MM.1S (cell line): ENCODE measurements at regions not wholly inside any gene's neighbourhood (a gene's known extent, or its start where the extent isn't known, plus 50 kb on each side); places are given as distances from the start of the nearest gene placed in this dataset.

Experiments
- DNase-seq: peaks from one replicate; pipeline ENCODE4 v3.0.0-alpha.2; 2015
- H2AFZ ChIP-seq: fragments of 300-600 bp; sonication (generic); 2 replicates; pipeline ENCODE4 v1.6.0; 2016; ENCODE audit warnings: antibody characterized with exemption, low read length
- H3F3A ChIP-seq: fragments of 300-600 bp; sonication (generic); 2 replicates; pipeline ENCODE4 v1.6.1; 2016; ENCODE audit warnings: mild to moderate bottlenecking, antibody characterized with exemption, low read length, moderate library complexity, mixed read lengths; ENCODE audit not compliant: insufficient read depth
- H3K27ac ChIP-seq: fragments of 300-600 bp; sonication (generic); 2 replicates; pipeline ENCODE4 v1.5.1; 2016; ENCODE audit warnings: mild to moderate bottlenecking, low read length
- H3K27me3 ChIP-seq: fragments of 300-600 bp; sonication (generic); replicated peaks from 2 replicates; pipeline ENCODE4 v1.6.0; 2016; ENCODE audit warnings: low read length; ENCODE audit not compliant: insufficient read depth
- H3K36me3 ChIP-seq: fragments of 300-600 bp; sonication (generic); replicated peaks from 2 replicates; pipeline ENCODE4 v1.6.1; 2016; ENCODE audit warnings: mild to moderate bottlenecking, low read length, mixed read lengths; ENCODE audit not compliant: insufficient read depth
- H3K4me1 ChIP-seq: fragments of 300-600 bp; sonication (generic); 2 replicates; pipeline ENCODE4 v1.6.1; 2016; ENCODE audit warnings: low read length, mixed read lengths
- H3K4me2 ChIP-seq: fragments of 300-600 bp; sonication (generic); 2 replicates; pipeline ENCODE4 v1.6.0; 2016; ENCODE audit warnings: low read depth, low read length
- H3K4me3 ChIP-seq: fragments of 300-600 bp; sonication (generic); 2 replicates; pipeline ENCODE4 v1.5.1; 2016; ENCODE audit warnings: low read length, mixed read lengths
- H3K79me2 ChIP-seq: fragments of 300-600 bp; sonication (generic); 2 replicates; pipeline ENCODE4 v1.6.1; 2016; ENCODE audit warnings: mixed run types, low read length, mixed read lengths
- H3K9ac ChIP-seq: fragments of 300-600 bp; sonication (generic); 2 replicates; pipeline ENCODE4 v1.6.1; 2016; ENCODE audit warnings: low read length, mixed read lengths
- H3K9me2 ChIP-seq: fragments of 300-600 bp; sonication (generic); replicated peaks from 2 replicates; pipeline ENCODE4 v1.6.1; 2016; ENCODE audit warnings: mild to moderate bottlenecking, low read length, mixed read lengths; ENCODE audit not compliant: insufficient read depth
- H3K9me3 ChIP-seq: fragments of 300-600 bp; sonication (generic); replicated peaks from 2 replicates; pipeline ENCODE4 v1.6.1; 2016; ENCODE audit warnings: mild to moderate bottlenecking, low read length, mixed read lengths; ENCODE audit not compliant: insufficient read depth
- H4K20me1 ChIP-seq: fragments of 300-600 bp; sonication (generic); 2 replicates; pipeline ENCODE4 v1.6.1; 2016; ENCODE audit warnings: mild to moderate bottlenecking, low read length, moderate library complexity, mixed read lengths; ENCODE audit not compliant: insufficient read depth
- CTCF ChIP-seq: fragments of 300-600 bp; sonication (generic); IDR thresholded peaks from 2 replicates; pipeline ENCODE4 v1.5.1; 2016; ENCODE audit warnings: antibody characterized with exemption, low read length, mixed read lengths
- EZH2 ChIP-seq: fragments of 300-600 bp; sonication (generic); optimal IDR thresholded peaks from 2 replicates; pipeline ENCODE3; 2017; ENCODE audit warnings: low read depth, mild to moderate bottlenecking, antibody characterized with exemption, low read length, mixed read lengths
- EZH2phosphoT487 ChIP-seq: fragments of 300-600 bp; sonication (generic); IDR thresholded peaks from 2 replicates; pipeline ENCODE4 v1.6.1; 2018; ENCODE audit warnings: antibody characterized with exemption, low read length

DNA sequence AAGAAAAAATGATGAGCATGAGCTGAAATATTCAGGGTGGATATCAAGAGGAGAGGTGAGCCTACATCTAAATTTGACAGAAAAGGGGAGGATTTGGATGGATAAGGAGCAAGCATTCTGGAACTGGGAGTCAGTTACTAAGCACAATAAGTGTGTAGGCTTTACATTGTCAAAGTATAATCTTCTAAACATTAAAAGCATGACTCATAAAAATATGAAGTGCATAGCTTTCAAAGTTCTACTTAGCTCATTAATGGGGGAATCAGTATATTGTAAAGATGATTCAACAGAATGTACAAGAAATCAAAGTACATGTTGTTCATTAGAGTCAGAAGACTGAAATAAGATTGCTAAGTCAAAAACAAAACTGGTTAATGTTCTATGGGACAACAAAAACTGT lies 248.0 kb upstream of the GAS1 start:
- no peaks in the 10 kb centered on the region for H3F3A ChIP-seq
- H3K4me3 ChIP-seq: no peak overlapping the region
- no peak overlapping the region for H2AFZ ChIP-seq
- H3K4me2 ChIP-seq: no peak overlapping the region
- H4K20me1 ChIP-seq: no peaks in the 10 kb centered on the region
- no peaks in the 10 kb centered on the region for H3K27me3 ChIP-seq
- H3K79me2 ChIP-seq: no peaks in the 10 kb centered on the region
- TF ChIP-seq EZH2phosphoT487 (no peak), EZH2 (no peak), CTCF (no peak)
- H3K9me3 ChIP-seq: no peaks in the 10 kb centered on the region
- no peak overlapping the region for H3K27ac ChIP-seq
- no peak for DNase-seq
- no peaks in the 10 kb centered on the region for H3K4me1 ChIP-seq
- H3K9ac ChIP-seq: no peak overlapping the region
- no peaks in the 10 kb centered on the region for H3K36me3 ChIP-seq
- no peaks in the 10 kb centered on the region for H3K9me2 ChIP-seq

DNA sequence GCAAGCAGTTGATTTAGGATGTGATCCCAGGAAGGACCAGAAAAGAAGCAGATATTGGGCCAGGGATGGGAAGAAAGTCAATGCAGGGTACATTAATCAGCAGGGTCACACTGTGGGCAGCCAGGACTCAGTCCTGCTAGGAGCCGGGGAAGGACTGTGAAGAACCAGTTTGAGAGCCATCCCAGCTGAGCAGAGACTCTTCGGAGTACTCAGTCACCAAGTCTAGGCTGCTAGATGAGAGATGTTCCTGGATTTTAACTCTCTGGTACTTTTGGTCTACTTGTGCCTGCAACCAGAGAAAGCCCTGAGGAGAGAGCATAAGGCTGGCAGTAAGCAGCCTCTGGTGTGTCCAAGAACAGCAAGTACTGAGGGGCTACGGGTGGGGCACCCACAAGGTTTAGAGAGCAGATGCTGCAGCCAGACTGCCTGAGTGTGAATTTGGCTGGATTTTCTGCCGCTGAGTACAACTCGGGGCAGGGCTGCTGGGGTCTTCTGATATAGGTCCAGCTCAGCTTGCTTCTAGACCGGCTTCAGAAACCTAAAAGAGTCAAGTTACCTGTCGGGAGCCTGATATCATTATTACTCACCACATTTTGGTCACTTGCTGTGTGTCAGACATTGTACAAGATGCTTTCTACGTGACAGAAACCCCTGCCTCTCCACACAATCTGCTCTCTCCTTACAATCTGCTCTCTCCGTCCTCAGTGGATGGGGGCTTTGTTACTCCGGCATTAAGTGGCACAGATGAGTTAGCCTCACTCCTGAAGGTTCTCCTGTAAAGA lies 250.2 kb upstream of the GAS1 start:
- H3F3A ChIP-seq: no peaks in the 10 kb centered on the region
- H2AFZ ChIP-seq: no peak overlapping the region
- no peaks in the 10 kb centered on the region for H3K9me3 ChIP-seq
- no peaks in the 10 kb centered on the region for H3K79me2 ChIP-seq
- H3K36me3 ChIP-seq: no peaks in the 10 kb centered on the region
- no peak overlapping the region for H3K9ac ChIP-seq
- no peaks in the 10 kb centered on the region for H3K4me1 ChIP-seq
- H4K20me1 ChIP-seq: no peaks in the 10 kb centered on the region
- H3K4me2 ChIP-seq: no peak overlapping the region
- H3K9me2 ChIP-seq: no peaks in the 10 kb centered on the region
- no peak for DNase-seq
- TF ChIP-seq EZH2phosphoT487 (no peak), CTCF (no peak)
- no peaks in the 10 kb centered on the region for H3K27me3 ChIP-seq
- no peak overlapping the region for H3K4me3 ChIP-seq
- no peak overlapping the region for H3K27ac ChIP-seq

DNA sequence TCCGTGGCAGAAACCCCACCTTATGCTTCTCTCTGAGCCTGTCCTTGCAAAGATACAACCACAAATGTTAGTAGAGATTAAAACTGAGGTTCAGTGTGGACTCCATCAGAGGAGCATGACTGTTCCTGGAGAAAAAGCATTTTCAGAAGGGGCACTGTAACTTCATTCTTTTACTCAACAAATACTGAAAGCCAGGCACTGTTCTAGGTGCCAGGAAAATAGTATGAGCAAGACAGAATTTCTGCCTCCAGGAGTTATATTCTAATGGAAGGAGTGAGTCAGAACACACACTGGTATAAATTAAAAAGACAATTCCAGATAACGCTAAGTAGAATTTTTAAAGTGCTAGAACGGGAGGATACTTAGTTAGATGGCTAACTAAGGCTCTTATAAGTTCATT lies 251.4 kb upstream of the GAS1 start:
- no peak overlapping the region for H3K4me2 ChIP-seq
- H3K9ac ChIP-seq: no peak overlapping the region
- no peak overlapping the region for H2AFZ ChIP-seq
- H3K4me1 ChIP-seq: no peaks in the 10 kb centered on the region
- no peaks in the 10 kb centered on the region for H3K36me3 ChIP-seq
- H3K27ac ChIP-seq: no peak overlapping the region
- H3K27me3 ChIP-seq: no peaks in the 10 kb centered on the region
- no peaks in the 10 kb centered on the region for H3K79me2 ChIP-seq
- no peaks in the 10 kb centered on the region for H3K9me3 ChIP-seq
- TF ChIP-seq EZH2phosphoT487 (no peak), CTCF (no peak), EZH2 (no peak)
- no peaks in the 10 kb centered on the region for H3F3A ChIP-seq
- no peaks in the 10 kb centered on the region for H3K9me2 ChIP-seq
- no peak overlapping the region for H3K4me3 ChIP-seq
- DNase-seq: no peak
- H4K20me1 ChIP-seq: no peaks in the 10 kb centered on the region
